HFFc6 (cell line): ENCODE measurements at regions not wholly inside any gene's neighbourhood (a gene's known extent, or its start where the extent isn't known, plus 50 kb on each side); places are given as distances from the start of the nearest gene placed in this dataset.
A peak's percentile ranks its signal among the peaks of the same experiment; 100 is the strongest.
"Not testable (repeated sequence)": the region's sequence is repeated elsewhere in the genome, so short reads cannot be mapped to it uniquely, and the experiment has no call there.

Experiments used
- DNase-seq: peaks from one replicate; pipeline ENCODE4 v3.0.0-alpha.2; 2018
- H3K27ac Mint-ChIP-seq: 2 replicates; pipeline ENCODE4 v1.8.0; 2020; ENCODE audit warnings: mild to moderate bottlenecking, mixed read lengths
- H3K27me3 Mint-ChIP-seq: 2 replicates; pipeline ENCODE4 v1.8.0; 2021; ENCODE audit warnings: mild to moderate bottlenecking, moderate library complexity, mixed read lengths; ENCODE audit not compliant: insufficient read depth
- H3K36me3 Mint-ChIP-seq: 2 replicates; pipeline ENCODE4 v1.8.0; 2021; ENCODE audit warnings: low read depth, mixed read lengths
- H3K4me1 Mint-ChIP-seq: 2 replicates; pipeline ENCODE4 v1.8.0; 2020; ENCODE audit warnings: low read depth, mixed read lengths
- H3K4me3 Mint-ChIP-seq: 2 replicates; pipeline ENCODE4 v1.8.0; 2020; ENCODE audit warnings: mild to moderate bottlenecking, moderate library complexity, mixed read lengths
- H3K9me3 Mint-ChIP-seq: 2 replicates; pipeline ENCODE4 v1.8.0; 2020; ENCODE audit warnings: mild to moderate bottlenecking, mixed read lengths
- TF ChIP-seq, protein P1 (sequence below): fragments of 200-600 bp; sonication (generic); IDR thresholded peaks from 2 replicates; pipeline ENCODE4 v1.5.0; 2021; ENCODE audit warnings: antibody characterized with exemption, mild to moderate bottlenecking

- Mint-ChIP-seq H3K36me3 (peaks cover 5% of the 10 kb centered on the region; the same call in 1 of the 2 replicates), H3K4me1 (no peaks in the 10 kb centered on the region), H3K27ac (no peak overlapping the region), H3K27me3 (peaks cover 6% of the 10 kb centered on the region), H3K9me3 (peaks cover 7% of the 10 kb centered on the region), H3K4me3 (no peak overlapping the region)
- DNase-seq: no peak
- TF ChIP-seq, protein P1, sequence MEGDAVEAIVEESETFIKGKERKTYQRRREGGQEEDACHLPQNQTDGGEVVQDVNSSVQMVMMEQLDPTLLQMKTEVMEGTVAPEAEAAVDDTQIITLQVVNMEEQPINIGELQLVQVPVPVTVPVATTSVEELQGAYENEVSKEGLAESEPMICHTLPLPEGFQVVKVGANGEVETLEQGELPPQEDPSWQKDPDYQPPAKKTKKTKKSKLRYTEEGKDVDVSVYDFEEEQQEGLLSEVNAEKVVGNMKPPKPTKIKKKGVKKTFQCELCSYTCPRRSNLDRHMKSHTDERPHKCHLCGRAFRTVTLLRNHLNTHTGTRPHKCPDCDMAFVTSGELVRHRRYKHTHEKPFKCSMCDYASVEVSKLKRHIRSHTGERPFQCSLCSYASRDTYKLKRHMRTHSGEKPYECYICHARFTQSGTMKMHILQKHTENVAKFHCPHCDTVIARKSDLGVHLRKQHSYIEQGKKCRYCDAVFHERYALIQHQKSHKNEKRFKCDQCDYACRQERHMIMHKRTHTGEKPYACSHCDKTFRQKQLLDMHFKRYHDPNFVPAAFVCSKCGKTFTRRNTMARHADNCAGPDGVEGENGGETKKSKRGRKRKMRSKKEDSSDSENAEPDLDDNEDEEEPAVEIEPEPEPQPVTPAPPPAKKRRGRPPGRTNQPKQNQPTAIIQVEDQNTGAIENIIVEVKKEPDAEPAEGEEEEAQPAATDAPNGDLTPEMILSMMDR: no peak
These were observed 53.3 kb upstream of the NOTCH1 start for GRCh38 chr9:136599074-136599531.

- H3K27ac Mint-ChIP-seq, DNase-seq, H3K27me3 Mint-ChIP-seq, H3K9me3 Mint-ChIP-seq, H3K4me3 Mint-ChIP-seq, H3K36me3 Mint-ChIP-seq, H3K4me1 Mint-ChIP-seq: not testable (repeated sequence)
These were observed 52.7 kb upstream of the NOTCH1 start for GRCh38 chr9:136598390-136599073.

DNA sequence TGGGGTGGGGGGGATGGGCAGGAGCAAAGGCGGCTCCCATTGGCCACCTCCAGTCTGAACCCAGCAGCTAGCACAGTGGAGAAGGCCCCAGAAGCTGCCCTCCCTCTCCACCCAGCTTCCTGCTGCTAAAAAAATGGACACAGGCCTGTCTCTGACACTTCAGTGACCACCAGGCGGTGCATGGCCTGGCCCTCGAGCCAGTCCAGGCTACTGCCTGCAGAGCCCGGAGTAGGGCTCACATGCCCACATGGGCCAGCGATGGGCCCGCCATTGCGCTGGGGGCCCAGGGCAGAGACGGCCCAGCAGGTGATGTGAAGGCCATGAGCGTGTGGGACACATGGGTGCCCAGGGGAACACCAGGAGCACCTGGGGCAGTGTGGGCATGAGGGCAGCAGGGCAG is 52.1 kb upstream of the NOTCH1 start:
- Mint-ChIP-seq H3K4me3 (no peak overlapping the region), H3K9me3 (peaks cover 7% of the 10 kb centered on the region), H3K36me3 (peaks cover 5% of the 10 kb centered on the region; the same call in 1 of the 2 replicates), H3K27me3 (peaks cover 12% of the 10 kb centered on the region), H3K4me1 (no peaks in the 10 kb centered on the region), H3K27ac (no peak overlapping the region)
- no peak for DNase-seq
- TF ChIP-seq, protein P1: peak; percentile 31

GRCh38 chr9:136597141-136597885 is 51.5 kb upstream of the NOTCH1 start:
- Mint-ChIP-seq H3K27ac (no peak overlapping the region), H3K4me3 (no peak overlapping the region), H3K27me3 (peaks cover 14% of the 10 kb centered on the region), H3K36me3 (peaks cover 5% of the 10 kb centered on the region; the same call in 1 of the 2 replicates), H3K9me3 (peaks cover 7% of the 10 kb centered on the region), H3K4me1 (no peaks in the 10 kb centered on the region)
- DNase-seq: no peak
- TF ChIP-seq, protein P1: no peak

DNA sequence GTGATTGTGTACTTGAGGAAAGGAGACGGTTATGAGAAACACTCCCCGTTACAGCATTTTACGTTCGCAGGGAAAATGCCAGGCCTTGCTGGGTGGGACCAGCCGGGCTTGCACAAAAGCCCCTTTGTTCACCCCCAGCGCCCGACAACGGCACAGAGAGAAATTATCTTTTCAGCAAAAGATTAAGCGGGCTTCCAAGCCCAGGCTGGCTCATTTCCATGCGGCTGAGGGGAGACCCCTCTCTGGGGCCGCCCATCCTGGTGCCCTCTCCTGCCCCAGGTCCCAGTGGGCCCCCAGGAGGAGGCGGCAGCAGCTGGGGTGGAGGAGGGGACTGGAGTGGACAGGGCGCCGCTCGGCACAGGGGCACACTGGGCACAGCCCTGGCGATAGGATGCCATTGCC is 50.8 kb upstream of the NOTCH1 start:
- H3K9me3 Mint-ChIP-seq: peaks cover 7% of the 10 kb centered on the region
- H3K27ac Mint-ChIP-seq: no peak overlapping the region
- H3K4me1 Mint-ChIP-seq: no peaks in the 10 kb centered on the region

More for the DNA sequence above, 50.8 kb upstream of the NOTCH1 start:
- H3K4me3 Mint-ChIP-seq: no peak overlapping the region
- peaks cover 5% of the 10 kb centered on the region; the same call in 1 of the 2 replicates for H3K36me3 Mint-ChIP-seq
- peaks cover 15% of the 10 kb centered on the region for H3K27me3 Mint-ChIP-seq
- TF ChIP-seq, protein P1: no peak
- no peak for DNase-seq
